GM12891 (cell line): ENCODE measurements at regions not wholly inside any gene's neighbourhood (a gene's known extent, or its start where the extent isn't known, plus 50 kb on each side); places are given as distances from the start of the nearest gene placed in this dataset.

Experiments used
- POLR2A ChIP-seq: IDR thresholded peaks from 2 replicates; pipeline ENCODE4 v1.6.1; 2011; ENCODE audit warnings: low read depth, low read length, control low read depth
- POLR2AphosphoS5 ChIP-seq: IDR thresholded peaks from 2 replicates; pipeline ENCODE4 v1.6.1; 2011; ENCODE audit warnings: low read depth, low read length, control low read depth
- SPI1 ChIP-seq: IDR thresholded peaks from 2 replicates; pipeline ENCODE4 v1.6.1; 2011; ENCODE audit warnings: low read depth, low read length, control low read depth
- TAF1 ChIP-seq: IDR thresholded peaks from 2 replicates; pipeline ENCODE4 v1.6.1; 2011; ENCODE audit warnings: low read depth, low read length, control low read depth

DNA sequence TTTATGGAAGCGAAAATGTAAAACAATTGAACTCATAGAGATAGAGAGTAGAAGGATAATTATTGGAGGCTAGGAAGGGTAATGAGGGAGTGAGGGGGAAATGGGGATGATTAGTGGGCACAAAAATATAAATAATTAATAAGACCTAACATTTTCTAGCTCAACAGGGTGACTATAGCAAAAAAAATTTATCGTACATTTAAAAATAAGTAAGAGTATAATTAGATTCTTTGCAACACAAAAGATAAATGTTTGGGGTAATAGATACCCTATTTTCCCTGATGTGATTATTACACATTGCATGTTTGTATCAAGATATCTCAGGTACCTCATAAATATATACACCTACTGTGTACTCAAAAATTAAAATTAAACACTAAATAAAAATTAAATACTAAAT, 1070.0 kb downstream of the LRFN5 start:
- TF ChIP-seq POLR2A (no peak), POLR2AphosphoS5 (no peak), SPI1 (no peak), TAF1 (no peak)
